Muscle of arm (tissue), 1 donor: ENCODE measurements at regions not wholly inside any gene's neighbourhood (a gene's known extent, or its start where the extent isn't known, plus 50 kb on each side); places are given as distances from the start of the nearest gene placed in this dataset.
"Not testable (repeated sequence)": the region's sequence is repeated elsewhere in the genome, so short reads cannot be mapped to it uniquely, and the experiment has no call there.

Source experiments
- DNase-seq: peaks from one replicate; pipeline ENCODE4 v3.0.0-alpha.2; 2013

DNA sequence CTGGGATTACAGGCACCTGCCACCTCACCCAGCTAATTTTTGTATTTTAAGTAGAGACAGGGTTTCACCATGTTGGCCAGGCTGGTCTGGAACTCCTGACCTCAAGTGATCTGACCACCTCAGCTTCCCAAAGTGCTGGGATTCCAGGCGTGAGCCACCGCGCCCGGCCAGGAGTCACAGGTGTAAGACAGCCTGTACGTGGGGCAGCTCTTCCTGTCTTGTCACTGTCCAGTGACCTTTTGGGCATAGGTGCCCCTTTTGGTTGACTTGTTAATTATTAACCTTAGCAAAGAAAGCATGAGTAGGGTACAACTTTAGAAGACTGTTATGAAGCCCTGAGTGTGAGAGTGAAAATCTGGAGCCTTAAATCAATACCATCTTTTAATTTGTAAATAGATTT, 703.7 kb upstream of the SOX11 start:
- not testable (repeated sequence) for DNase-seq

DNA sequence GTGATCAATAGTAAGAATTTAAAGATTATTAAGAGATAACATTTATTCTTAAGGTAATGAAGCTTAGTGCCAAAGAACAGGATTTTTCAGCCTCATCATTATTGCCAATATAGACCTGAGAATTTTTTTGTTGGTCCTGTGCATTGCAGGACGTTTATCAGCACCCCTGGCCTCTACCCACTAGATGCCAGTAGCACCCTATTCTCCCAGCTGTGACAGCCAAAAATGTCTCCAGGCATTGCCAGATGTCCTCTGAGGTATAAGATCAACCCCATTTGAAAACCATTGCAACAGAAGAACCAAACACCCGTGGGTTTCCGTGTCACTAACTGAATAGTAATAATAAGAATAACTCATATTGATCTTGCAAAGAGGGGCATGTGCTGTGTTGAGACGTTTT, 700.0 kb upstream of the SOX11 start:
- no peak for DNase-seq

DNA sequence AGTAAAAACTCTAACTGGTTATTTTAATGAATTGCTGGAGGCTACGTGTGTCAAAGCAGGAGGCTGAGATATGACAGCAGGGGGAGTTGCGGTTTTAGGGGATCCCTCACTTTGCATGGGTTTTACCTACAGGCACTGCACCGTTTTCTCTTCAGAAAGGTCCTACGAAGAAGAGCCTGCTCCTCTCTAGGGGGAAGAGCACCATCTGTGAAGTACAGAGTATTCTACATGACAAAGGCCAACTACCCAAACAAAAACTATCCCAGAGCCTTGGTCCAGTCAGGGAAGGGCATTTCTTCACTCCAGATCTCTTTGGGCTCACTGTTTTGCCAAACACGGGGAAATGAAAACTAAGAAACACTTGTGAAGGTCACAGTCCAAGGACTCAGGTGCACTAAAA, 696.7 kb upstream of the SOX11 start:
- no peak for DNase-seq

DNA sequence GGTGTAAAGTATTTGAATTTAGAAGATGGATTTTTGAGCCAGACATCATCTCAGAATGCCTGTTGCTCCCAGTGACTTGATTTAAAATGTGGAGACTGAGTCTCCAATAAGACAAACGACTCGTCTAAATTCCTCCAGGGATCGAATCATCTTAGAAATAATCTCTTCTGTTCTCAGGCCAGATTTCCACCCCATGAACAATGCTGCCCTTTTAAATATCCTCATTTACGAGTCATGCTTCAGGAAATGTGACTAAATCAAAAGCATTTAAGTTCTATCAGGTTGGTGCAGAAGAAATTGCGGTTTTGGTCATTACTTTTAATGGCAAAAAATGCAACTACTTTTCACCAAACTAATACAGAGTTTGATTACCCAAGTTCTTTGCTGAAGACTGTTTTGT, 684.6 kb upstream of the SOX11 start:
- DNase-seq, result no peak

DNA sequence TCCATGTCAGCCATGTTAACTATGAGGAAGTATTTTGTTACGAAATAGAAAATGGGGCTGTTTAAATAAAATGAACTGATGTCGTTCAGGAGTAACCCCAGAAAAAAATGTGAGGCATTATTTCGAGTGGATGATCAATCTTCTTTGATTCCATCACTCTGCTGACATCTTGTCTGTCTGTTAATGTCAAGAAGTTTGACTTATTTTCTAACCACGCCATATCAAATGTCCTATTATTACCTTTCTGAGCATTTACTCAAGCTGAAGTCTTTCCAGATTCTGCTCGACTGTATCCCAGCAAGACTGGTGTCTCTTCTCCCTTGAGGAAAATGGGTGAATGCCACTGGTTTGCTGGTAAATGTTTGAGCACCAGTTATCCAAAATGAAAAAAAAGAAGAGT, 672.9 kb upstream of the SOX11 start:
- DNase-seq, result no peak

DNA sequence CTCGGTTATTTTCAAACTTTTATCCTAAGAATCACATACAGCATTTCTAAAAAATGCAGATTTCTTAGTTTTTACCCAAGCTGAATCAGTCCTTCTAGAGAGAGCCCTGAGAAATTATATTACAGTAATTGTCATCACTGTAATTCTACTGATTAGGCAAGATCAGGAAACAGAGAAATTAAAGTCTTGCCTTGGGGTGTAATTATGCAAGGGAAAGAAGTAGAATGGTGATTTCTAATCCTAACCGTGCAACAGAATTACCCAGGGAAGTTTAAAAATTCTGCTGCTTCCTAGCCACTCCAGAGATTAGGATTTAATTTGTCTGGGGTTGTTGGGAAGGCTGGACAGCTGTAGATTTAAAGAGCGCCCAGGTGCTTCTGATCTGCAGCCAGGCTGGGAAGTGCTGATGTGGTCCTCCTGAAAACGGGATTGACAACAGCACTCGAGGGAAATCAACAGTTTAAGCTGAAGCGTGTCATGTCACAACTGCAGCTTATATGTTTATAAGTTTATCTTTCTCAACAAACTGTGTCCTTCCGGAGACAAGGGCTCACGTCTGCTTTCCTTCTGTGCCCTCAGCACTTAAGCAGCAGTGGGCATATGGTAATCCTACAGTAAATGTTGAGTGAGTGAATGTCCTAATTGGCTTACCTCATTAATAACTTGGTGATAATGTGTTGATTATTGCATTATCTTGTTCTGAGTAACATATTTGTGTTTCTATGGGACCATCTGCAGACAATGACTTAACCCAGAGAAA, 671.9 kb upstream of the SOX11 start:
- DNase-seq, result no peak

DNA sequence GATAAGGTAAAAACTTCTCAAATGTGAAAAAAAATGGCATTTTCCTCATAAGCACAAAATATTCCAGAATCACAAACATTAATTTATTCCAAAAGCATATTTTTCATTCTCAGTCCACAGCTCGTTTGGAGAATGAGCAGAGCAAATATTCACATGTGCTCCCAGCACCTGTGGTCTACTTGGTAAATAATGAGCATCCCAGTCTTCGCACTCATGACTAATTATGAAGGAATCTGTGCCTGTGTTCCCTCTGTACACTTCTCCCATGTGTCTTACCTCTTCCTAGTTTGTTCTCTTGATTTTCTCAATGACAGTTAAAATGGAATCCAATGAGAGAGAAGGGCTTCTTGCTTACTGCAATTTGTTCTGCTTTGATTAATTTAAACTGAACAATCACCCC, 671.0 kb upstream of the SOX11 start:
- no peak for DNase-seq

DNA sequence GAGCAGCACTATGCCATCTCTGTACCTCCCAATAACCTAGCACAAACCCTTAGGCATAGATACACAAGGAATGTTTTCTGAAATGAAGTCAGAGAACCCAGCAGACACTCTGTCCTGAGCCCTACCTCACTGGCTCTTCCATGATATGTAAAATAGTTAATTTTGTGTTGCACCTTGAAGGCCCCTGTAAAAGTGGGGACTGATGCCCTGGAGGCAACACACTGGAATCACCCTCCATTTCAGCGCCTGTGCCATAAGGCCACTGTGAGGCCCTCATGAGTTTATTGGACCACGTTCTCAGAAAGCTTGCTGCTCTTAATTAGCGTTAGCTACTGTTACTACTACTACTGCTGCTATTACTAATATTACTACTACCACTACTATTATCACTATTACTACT, 670.1 kb upstream of the SOX11 start:
- DNase-seq, result no peak

DNA sequence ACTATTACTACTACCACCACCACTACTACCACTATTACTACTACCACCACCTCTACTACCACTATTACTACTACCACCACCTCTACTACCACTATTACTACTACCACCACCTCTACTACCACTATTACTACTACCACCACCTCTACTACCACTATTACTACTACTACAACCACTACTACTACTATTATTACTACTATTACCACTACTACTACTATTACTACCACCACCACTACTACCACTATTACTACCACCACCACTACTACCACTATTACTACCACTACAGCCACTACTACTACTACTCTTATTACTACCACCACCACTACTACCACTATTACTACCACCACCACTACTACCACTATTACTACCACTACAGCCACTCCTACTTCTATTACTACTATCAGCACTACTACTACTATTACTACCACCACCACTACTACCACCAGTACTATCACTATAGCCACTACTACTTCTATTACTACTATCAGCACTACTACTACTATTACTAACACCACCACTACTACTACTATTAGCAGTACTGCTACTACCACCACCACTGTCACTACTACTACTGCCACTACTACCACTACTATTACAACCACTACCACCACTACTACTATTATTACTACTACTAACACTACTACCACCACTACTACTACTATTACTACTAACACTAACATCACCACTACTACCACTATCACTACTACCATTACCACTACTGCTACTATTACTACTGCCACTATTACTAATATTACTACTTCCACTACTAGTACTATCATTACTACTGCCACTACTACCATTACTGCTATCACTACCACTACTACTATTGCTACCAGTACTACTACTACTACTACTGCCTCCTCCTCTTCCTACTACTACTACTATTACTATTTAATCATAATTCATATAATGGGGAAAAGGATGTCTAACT, 669.2 kb upstream of the SOX11 start:
- not testable (repeated sequence) for DNase-seq

DNA sequence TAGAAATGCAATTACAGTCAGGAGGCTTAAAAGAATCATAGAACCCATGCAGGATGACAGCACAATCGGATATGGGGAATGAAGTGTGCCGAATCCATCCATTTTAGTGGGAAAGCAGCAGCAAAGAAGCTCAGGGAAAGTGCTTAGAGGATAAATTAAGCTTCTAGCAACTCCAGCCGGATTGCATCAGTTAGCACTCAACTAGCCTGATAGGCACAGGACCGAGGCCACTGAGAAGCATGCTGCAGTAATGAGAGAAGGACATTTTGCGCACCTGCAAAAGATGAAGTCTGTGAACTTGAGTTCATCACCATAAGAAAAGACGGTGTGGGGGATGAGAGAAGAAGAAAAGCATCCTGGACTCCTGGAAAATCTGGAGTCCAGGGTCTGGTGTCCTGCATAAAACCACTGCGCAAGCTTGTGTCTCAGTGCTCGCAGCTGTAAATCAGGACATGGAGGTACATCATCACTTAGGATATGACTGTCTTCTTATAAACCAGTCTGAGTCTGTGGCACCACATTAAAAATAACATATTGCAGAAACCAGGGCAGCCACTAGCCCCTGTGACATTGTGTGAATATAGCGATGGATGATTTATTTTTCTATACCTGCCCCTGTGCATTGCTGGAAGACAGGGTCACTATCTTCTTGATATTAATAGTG, 665.5 kb upstream of the SOX11 start:
- no peak for DNase-seq

DNA sequence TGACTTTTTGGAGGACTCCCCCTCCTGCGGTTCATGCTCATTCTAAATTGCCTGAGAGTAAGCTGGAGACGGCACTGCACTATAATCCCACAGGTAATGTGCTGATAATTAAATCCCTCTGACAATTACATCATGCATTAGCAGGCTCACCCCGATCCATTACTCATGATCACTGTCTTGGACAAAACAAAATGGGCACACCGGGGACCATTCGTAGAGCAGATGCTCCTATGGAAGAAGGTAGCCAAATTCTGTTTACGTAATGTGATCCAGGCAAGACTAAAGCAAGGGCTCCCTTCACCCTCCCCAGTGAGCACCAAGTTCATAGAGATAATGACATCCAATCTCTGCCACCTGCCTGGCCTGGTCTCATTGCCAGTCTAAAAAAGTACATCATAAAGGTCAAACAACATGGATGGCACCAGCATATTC, 657.1 kb upstream of the SOX11 start:
- DNase-seq, result no peak

DNA sequence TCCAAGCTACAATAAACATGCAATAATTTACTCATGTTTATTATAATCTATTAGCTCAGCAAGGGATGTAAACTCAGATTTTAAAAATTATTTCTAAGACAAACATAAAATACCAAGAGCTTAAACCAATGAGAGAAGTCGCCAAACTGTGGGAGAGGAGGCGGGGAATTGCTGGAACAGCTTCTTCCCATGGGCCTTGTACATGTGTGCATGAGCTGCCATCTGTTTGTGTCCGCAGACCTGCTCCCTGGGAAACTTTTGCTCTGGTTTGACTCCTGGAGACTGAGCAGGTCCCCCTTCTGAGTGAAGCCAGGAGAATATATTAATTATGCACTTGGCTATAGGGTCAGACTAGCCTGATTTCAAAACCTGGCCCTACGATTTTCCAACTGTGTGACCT, 655.9 kb upstream of the SOX11 start:
- no peak for DNase-seq

DNA sequence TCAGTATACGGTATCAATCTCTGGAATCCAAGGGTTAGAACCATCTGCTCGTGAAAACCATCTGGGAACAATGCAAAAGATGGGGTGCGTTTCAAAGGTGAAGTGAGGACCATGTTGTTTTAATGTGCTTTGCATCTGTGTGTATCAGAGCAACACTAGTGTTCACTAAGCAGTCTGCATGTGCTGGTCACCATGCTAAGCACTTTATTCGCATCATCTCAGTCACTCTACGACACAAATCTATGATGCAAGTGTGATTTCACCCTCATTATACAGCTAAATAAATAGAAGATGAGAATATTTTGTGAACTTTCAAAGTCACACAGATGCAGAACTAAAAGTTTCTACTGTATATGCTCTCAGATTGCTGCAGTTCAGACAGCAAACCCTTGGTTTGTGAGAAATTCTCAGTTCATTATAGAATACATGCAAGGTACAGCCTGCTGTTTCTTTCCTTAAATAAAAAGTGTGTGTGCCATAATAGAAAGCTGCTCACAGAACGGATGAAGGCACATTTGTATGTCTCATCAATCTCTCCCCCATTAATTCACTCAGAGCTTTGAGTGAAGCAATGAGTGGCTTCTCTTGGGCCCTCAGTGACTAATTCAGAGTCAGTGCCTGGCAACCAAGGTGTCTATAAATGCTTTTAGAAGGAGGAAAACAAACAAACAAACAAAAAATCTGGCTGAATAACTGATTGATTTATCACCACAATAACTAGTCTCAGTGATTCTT, 652.8 kb upstream of the SOX11 start:
- DNase-seq, result no peak

DNA sequence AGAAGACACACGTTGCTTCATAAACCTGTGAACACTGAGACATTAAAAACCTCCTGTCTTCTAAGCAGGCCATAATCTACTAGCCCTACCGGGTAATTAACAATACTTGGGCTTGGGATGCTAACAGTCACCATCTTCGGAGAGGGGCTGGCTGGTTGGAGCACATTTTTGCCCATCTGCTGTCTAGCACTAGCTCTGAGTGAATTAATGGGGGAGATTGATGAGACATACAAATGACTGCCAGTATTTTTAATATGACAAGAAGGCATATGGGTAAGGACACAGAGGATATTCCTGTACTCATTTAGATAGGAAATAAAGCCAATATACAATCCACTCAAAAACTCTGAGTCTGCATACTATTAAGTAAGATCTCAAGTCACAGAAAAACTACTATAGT, 651.6 kb upstream of the SOX11 start:
- no peak for DNase-seq

DNA sequence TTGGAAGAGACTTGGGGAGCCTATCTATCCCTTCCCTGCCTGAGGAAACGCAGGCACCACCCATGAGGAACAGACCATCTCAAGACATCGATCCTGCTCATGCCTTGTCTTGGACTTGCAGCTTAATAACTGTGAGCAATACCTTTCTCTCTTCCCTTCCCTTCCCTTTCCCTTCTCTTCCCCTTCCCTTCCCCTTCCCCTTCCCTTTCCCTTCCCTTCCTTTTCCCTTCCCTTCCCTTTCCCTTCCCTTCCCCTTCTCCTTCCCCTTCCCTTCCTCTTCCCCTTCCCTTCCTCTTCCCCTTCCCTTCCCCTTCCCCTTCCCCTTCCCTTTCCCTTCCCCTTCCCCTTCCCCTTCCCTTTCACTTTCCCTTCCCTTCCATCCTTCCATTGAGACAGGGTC, 650.7 kb upstream of the SOX11 start:
- DNase-seq, result no peak

DNA sequence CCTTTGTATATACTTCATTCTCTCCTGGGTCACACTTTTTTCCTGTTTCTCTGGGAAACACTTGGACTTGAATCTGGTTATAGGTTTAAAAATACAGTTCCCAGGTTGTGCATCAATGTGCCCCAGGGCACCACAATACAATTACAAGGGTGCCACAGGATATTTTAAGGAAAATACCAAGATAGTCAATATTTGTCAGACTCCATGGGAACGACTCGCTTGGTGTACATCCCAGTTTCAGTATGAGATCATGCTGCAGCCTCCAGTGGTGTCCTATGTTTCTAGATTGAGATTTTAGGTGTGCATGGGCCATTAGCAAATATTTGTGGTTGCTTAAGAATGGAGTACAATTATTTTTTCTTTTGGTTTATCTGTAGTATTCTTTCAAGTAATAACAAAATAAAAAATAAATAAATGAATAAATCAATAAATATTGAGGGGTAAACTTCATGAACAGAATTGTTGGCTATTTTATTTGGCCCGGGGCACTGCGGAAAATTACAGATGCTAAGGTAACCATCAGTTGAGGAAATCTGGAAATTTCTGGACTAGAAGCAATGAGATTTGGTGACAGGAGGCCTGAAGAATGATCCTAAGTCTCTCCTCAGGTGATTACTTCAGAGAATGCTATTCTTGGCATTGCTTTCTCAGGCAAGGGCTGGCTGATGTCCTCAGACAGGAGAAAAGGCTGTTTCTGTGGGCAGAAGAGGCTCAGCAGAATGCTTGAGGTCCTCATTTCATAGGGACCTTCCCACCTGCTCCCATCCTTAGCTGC, 649.3 kb upstream of the SOX11 start:
- peak; percentile 23 for DNase-seq

DNA sequence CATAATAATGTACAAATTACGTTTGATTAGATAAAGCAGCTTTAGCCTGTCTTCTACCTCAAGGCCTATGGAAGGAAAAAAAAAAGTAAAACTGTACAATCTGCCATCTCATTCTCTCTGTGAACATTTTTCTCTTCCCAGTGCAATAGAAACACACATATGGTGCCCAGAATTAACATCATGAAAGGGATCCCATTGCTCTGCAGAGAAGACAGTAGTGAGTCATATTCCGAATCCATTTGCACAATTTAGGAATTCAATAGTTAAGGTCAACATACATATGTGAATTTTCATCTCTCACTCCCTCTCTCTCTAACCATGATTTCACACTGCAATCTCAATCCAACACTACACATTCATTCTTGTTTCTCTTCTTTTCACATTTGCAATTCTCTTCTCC, 640.9 kb upstream of the SOX11 start:
- DNase-seq, result no peak

DNA sequence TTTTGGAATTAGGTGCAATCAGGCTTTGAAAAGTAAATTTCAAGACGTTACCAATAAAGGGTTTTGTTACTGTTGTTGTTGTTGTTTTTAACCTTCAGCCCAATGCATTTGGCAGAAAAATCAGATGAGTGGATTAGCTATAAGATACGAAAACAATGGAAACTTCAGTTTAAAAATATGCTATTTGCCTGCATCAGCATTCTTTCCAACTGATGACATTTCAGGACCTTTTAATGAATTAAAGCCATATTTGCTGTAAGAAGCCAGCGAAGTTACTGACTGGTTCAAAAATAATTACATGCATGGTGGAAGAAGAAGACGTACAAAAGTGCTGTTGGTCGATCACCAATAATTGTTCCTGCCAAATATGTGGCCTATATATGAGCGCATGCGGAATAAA, 639.3 kb upstream of the SOX11 start:
- no peak for DNase-seq

DNA sequence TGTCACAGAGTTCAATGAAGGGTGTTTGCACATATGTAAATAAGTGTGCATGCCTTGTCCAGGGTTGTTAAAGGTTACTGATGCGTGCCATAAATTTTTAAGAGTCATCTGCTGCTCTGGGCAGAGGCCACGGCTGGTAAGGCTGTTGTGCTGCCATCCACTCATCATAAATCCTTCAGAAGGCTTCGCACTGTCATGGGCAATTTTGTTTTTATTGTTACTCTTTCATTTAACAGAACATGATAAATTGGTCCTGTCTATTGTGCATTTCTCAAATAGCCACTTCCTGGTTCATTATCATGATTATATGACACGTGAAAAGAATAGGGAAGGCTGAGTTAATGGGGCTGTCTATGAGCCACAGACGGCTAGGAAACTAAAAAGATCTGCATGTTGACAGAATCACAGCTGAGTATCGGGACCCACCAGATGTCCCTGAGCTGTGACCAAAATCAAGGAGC, 634.3 kb upstream of the SOX11 start:
- DNase-seq, result no peak

DNA sequence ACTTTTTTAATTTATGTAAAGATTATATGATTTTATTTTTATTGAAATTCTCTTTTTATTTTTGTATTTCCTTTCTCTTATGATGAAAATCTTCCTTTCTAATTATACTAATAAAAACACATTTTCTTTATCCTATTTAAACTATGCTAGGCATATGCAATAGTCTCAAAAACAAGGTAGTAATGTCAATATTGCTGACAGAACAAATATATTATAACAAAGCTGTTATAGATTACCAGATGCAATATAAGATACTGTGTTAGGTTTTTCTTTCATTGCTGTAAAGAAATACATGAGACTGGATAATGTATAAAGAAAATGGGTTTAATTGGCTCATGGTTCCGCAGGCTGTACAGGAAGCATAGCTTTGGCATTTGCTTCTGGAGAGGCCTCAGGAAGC, 631.2 kb upstream of the SOX11 start:
- DNase-seq, result no peak

DNA sequence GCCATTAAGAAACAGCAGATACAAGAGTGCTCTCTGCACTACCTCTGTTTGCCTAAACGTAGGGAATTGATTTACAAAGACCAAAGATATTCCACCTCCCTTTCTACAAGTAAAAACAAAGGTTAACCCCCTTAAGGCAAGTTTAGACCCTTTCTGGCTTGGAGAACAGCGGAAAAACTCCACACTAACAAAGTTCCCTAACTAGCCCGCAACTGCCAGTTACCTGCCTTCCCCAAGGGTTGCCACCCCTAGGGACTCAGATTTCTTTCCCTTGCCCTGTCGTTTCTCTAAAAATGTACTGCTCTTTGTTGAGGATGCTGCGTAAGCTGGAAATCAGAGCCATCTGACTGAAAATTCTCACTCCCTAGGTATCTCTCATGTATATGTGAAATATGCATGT, 627.5 kb upstream of the SOX11 start:
- DNase-seq, result no peak
